WI38 (cell line): ENCODE measurements at regions not wholly inside any gene's neighbourhood (a gene's known extent, or its start where the extent isn't known, plus 50 kb on each side); places are given as distances from the start of the nearest gene placed in this dataset.
"Not testable (repeated sequence)": the region's sequence is repeated elsewhere in the genome, so short reads cannot be mapped to it uniquely, and the experiment has no call there.

Experiments used
- H3K4me3 ChIP-seq: 2 replicates; pipeline ENCODE4 v1.5.1; 2011; ENCODE audit warnings: low read depth, mild to moderate bottlenecking, control low read depth, low read length
- CTCF ChIP-seq: IDR thresholded peaks from 2 replicates; pipeline ENCODE4 v1.5.1; 2012; ENCODE audit warnings: low read depth, mild to moderate bottlenecking, control low read depth, low read length

- no peak overlapping the region for H3K4me3 ChIP-seq
- TF ChIP-seq CTCF, result no peak
Observed at GRCh38 chr3:38952721-38953120, 99.0 kb downstream of the SCN11A start.

GRCh38 chr3:38951167-38951566 lies 100.6 kb downstream of the SCN11A start:
- not testable (repeated sequence) for H3K4me3 ChIP-seq

DNA sequence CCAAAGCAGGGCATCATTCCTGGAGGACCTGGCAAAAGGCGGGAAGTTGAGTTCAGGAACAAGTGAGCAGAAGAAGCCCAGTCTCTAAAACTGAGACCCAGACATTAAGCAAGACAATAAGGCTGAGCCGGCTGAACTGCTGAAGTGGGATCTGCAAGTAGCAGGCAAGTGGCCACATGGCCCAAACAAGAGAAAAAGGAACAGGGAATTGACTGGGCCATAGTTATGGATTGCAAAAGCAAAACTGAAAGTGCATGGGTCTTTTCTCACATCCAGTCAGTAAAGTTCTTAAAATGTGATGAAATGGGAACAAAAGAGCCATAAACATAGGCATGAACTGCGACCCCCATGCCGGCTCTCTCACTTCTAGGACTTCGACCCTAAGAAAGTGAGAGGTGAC lies 101.2 kb downstream of the SCN11A start:
- no peak for TF ChIP-seq CTCF
- no peak overlapping the region for H3K4me3 ChIP-seq

DNA sequence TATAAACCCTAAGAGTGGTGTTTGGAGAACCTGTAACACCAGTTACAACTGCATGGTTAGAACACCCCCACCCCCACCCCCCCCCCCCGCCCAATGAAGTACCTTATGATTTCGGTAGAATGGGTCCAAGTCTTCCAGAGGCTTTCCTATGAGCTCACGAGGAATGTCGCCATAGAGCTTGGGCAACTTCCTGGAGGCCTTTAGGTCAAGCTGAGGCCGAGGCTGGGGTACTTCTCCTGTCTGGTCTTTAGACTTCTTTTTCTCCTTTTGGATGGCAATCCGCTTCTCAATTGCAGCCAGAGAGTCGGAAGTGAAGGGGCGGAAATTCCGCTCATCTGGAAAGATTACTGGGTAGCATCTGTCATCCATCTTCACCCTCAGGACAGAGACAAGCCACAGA lies 101.8 kb downstream of the SCN11A start:
- TF ChIP-seq CTCF, result no peak
- no peak overlapping the region for H3K4me3 ChIP-seq

GRCh38 chr3:38940394-38940793 lies 111.3 kb downstream of the SCN11A start:
- no peak for TF ChIP-seq CTCF
- H3K4me3 ChIP-seq, result no peak overlapping the region

- TF ChIP-seq CTCF, result no peak
- H3K4me3 ChIP-seq, result no peak overlapping the region
Observed at GRCh38 chr3:38925351-38925750, 109.3 kb upstream of the SCN10A start.

DNA sequence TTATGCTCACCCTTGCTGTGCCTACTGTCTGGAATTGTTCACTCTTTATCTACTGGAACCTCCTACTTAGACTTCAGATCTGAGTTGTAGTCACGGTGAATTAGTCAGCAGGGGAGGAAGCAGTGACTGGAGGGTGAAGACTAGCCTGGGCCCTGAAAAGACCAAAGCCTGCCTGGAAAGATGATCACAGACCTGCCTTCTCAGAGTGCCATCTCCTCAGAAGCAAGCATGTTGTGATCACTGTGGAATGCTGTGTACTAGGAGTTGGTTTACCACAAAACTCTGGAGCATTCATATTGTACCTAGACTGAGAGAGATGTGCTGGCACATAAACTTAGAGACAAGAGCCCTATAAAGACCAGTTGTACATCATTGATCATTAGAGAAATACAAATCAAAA lies 100.7 kb upstream of the SCN10A start:
- no peak overlapping the region for H3K4me3 ChIP-seq
- no peak for TF ChIP-seq CTCF

DNA sequence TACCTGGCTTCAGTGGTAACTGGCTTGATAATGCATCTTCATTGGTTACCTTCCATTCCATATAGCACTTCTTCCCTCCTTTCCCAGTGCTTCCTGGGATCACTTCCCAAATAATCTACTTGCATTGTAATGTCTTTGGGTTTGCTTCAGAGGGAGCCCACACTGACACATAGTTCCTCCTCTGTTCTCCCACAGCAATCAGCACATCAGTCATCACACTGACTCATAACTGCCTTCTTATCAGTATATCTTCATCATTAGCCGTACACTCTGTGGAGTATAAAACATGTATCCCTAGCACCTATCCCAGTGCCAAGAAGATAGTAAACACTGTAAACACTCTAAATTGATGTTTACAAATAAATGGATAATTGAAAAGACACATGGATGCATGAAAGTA lies 91.4 kb upstream of the SCN10A start:
- no peak overlapping the region for H3K4me3 ChIP-seq
- no peak for TF ChIP-seq CTCF
